HG03354 (cell line): ENCODE measurements at regions not wholly inside any gene's neighbourhood (a gene's known extent, or its start where the extent isn't known, plus 50 kb on each side); places are given as distances from the start of the nearest gene placed in this dataset.

ENCODE experiments used
- ATAC-seq: cut with Tn5 transposase; IDR thresholded peaks from one replicate; pipeline ENCODE4 v1.9.1; 2021; ENCODE audit warnings: mild to moderate bottlenecking; ENCODE audit not compliant: unreplicated experiment, poor library complexity, severe bottlenecking

- ATAC-seq: no peak
Measured at GRCh38 chr5:72561148-72561972, 54.1 kb upstream of the ZNF366 start.

DNA sequence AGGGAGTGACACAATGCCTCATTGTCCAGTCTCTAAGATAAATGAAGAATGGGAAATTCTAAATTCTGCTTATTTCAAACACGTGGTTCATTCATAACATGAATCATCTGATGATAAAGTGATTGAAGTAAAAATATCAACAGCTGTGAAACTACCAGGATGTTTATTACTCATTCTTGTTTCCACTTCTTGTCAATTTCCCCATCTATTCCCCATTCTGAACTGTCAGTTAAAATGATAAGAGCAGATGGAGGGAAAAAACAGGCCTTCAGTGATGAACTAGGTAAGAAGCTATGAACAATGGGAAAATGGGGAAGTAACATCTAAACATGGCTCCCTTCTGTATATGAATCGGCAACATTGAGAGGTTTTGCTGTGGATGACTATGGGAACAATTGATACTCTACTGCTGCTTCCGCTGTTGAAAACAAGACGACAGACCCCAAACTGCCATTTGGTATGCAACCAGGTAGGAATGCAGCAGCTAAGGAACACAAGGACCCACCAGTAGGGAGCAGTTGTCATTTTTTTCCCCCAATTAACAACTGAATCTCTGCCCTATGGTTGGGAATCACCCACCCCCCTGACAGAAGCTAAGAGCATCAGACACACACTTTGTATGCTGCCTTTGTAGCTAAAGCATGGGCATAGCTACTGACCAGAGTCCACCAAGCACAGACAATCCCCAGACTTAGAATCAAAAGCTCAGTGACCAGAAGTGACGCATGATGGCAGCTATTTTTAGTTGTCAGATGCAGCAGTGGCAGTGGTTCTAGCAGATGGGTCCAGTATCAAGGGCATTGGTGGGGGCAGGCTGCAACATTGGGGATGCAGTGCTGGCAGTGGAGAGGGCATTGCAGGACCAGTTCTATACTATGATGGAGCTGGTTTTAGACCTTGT lies 52.9 kb upstream of the ZNF366 start:
- no peak for ATAC-seq

DNA sequence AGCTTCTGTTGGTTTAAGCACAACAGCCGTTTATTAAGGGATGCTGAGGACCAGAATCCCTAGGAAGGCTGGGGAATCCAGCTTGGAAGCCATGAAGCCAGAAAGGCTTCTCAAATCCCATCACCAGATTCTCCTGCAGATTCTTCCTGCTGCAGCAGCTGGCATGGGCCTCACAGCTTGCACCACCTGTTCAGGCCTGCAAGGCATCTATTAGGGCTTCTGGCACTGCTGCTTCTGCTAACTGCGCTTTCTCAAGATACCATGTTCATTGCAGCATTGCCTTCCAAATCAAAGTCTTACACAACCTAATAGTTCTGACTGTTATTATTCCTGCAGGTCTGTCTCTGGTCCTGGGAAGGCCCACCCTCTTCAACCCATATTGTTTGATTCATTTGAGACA lies 51.2 kb upstream of the ZNF366 start:
- no peak for ATAC-seq

GRCh38 chr5:72558046-72558336 lies 50.8 kb upstream of the ZNF366 start:
- ATAC-seq: no peak

DNA sequence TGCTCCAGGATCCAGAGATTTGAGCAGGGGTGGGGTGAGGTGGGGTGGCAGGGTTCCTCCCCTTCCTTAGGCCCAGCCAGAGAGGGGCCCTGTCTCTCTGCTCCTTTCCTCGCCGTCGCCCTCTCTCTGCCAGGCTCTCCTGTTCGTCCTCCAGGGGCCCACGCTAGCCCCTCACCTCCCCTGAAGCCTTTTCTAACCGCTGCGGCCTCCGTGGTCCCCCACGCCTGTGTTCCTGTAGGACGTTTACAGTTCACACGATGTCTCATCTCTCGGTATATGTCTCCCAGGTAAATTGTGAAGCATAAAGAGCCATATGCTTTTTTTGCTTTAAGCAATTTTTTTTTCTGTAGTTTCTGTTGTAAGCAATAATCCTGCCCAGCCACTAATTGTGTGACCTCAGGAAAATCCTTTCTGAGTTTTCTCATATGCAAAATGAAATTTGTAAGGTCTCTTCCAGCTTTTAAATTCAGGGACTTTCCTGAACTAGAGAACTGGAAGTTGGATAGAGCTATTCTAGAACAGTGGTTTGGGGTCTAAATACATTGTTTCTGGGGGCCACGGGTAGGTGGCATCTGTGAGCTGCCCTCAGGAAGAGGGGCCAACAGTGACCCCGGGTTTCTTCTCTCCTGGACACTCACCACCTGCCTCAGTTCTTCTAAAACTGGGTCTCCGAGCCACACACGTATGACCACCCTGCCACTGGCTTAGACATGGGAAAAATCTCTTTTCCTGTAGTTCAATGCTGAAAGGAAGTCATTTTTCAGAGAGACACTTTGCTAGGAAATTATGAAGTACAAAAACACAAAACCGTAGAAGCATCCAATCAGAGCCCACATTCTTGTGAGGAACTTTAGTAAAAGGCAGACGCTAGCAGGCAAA lies 50.2 kb upstream of the ZNF366 start:
- peak; percentile 11 for ATAC-seq
